PC-3 (cell line): ENCODE measurements at regions not wholly inside any gene's neighbourhood (a gene's known extent, or its start where the extent isn't known, plus 50 kb on each side); places are given as distances from the start of the nearest gene placed in this dataset.

ENCODE experiments used
- EZH2 ChIP-seq: fragments of 300-600 bp; sonication (generic); IDR thresholded peaks from one replicate; pipeline ENCODE4 v1.6.1; 2017; ENCODE audit warnings: antibody characterized with exemption, mild to moderate bottlenecking, low read length; ENCODE audit not compliant: unreplicated experiment
- EZH2phosphoT487 ChIP-seq: fragments of 300-600 bp; sonication (generic); IDR thresholded peaks from 2 replicates; pipeline ENCODE4 v1.6.1; 2018; ENCODE audit warnings: mild to moderate bottlenecking, antibody characterized with exemption, low read length, borderline replicate concordance
- TF ChIP-seq, protein P1 (sequence below): fragments of 300-600 bp; sonication (generic); conservative IDR thresholded peaks from 2 replicates; pipeline ENCODE4 v1.5.1; 2017; ENCODE audit warnings: antibody characterized with exemption, low read depth, mild to moderate bottlenecking, low read length

DNA sequence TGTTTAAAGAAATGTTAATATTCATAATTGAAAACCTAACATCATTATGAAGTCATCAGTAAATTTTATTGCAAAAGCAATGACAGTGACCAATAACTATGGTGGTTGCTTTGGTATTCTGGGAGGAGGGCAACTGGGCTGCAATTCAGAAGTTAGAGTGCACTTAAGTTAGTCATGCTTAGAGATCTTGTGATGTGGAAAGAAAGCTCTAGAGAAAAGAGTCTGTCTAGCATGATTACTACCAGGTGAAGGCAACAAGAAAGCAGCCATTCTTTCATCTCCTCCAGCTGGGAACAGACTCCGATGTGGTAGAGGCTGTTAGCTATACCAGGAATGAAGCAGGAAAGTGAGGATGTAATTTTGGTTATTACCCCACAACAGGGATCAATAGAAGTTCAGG lies 625.6 kb downstream of the SI start:
- TF ChIP-seq, protein P1, sequence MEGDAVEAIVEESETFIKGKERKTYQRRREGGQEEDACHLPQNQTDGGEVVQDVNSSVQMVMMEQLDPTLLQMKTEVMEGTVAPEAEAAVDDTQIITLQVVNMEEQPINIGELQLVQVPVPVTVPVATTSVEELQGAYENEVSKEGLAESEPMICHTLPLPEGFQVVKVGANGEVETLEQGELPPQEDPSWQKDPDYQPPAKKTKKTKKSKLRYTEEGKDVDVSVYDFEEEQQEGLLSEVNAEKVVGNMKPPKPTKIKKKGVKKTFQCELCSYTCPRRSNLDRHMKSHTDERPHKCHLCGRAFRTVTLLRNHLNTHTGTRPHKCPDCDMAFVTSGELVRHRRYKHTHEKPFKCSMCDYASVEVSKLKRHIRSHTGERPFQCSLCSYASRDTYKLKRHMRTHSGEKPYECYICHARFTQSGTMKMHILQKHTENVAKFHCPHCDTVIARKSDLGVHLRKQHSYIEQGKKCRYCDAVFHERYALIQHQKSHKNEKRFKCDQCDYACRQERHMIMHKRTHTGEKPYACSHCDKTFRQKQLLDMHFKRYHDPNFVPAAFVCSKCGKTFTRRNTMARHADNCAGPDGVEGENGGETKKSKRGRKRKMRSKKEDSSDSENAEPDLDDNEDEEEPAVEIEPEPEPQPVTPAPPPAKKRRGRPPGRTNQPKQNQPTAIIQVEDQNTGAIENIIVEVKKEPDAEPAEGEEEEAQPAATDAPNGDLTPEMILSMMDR, result no peak
- TF ChIP-seq EZH2, result no peak
- TF ChIP-seq EZH2phosphoT487, result no peak
